Vagina (tissue), 2 donors: ENCODE measurements at regions not wholly inside any gene's neighbourhood (a gene's known extent, or its start where the extent isn't known, plus 50 kb on each side); places are given as distances from the start of the nearest gene placed in this dataset.

ENCODE experiments used
- DNase-seq, 2 donors: peaks; one replicate each; pipeline ENCODE4 v3.0.0-alpha.2; 2017; ENCODE audit errors: extremely low spot score in 2 of 2
- H3K27ac ChIP-seq: fragments of 200-600 bp; sonication (generic); one replicate; pipeline ENCODE4 v1.5.1; 2019
- H3K27me3 ChIP-seq: fragments of 200-600 bp; sonication (generic); one replicate; pipeline ENCODE4 v1.5.1; 2019
- H3K36me3 ChIP-seq, 2 donors: fragments of 200-600 bp; sonication (generic); one replicate each; pipeline ENCODE4 v1.5.1; 2017 to 2019
- H3K4me1 ChIP-seq: fragments of 200-600 bp; sonication (generic); one replicate; pipeline ENCODE4 v1.5.1; 2019
- H3K4me3 ChIP-seq, 2 donors: fragments of 200-600 bp; sonication (generic); 1 replicate in 1 of 2; 2 replicates in 1 of 2; pipeline ENCODE4 v1.5.1; 2016 to 2019
- H3K9me3 ChIP-seq: fragments of 200-600 bp; sonication (generic); one replicate; pipeline ENCODE4 v1.5.1; 2019
- CTCF ChIP-seq, 3 experiments: fragments of 450-650 bp in 2 of 3; fragments of 200-600 bp in 1 of 3; sonication (generic) in 1 of 3; IDR thresholded peaks; one replicate each; pipeline ENCODE4 v1.5.1; 2017 to 2019; ENCODE audit warnings: antibody characterized with exemption in 3 of 3, mild to moderate bottlenecking in 2 of 3, moderate library complexity in 2 of 3
- POLR2A ChIP-seq, 2 donors: fragments of 450-650 bp; IDR thresholded peaks; one replicate each; pipeline ENCODE4 v1.6.1; 2017; ENCODE audit warnings: antibody characterized with exemption in 2 of 2, mild to moderate bottlenecking in 2 of 2, moderate library complexity in 2 of 2
- POLR2AphosphoS5 ChIP-seq, 2 donors: sonication (generic); formaldehyde crosslinking; IDR thresholded peaks; one replicate each; pipeline ENCODE4 v1.9.0; 2017; ENCODE audit warnings: antibody characterized with exemption in 2 of 2, mild to moderate bottlenecking in 2 of 2, low read depth in 1 of 2; ENCODE audit not compliant: insufficient read depth in 1 of 2
- intact Hi-C: fragments of 100-400 bp; cut with DNase I; formaldehyde crosslinking; loops from one replicate; pipeline ENCODE4 v1.15.1; 2023

GRCh38 chr13:84447640-84447978 lies 565.3 kb upstream of the SLITRK1 start:
- DNase-seq: no peak
- no peaks in the 10 kb centered on the region for H3K36me3 ChIP-seq
- no peak overlapping the region for H3K4me3 ChIP-seq
- TF ChIP-seq POLR2AphosphoS5 (IDR thresholded peaks at IDR 0.05; ENCODE audit: insufficient read depth in 1 of 2, low read depth in 1 of 2) (no peak), CTCF (IDR thresholded peaks at IDR 0.05) (no peak), POLR2A (IDR thresholded peaks at IDR 0.05) (no peak)
- H3K27me3 ChIP-seq: no peaks in the 10 kb centered on the region
- no peaks in the 10 kb centered on the region for H3K9me3 ChIP-seq
- H3K27ac ChIP-seq: no peak overlapping the region
- intact Hi-C loops: no loop called here
- H3K4me1 ChIP-seq: no peaks in the 10 kb centered on the region

- intact Hi-C loops: no loop called here
- no peaks in the 10 kb centered on the region for H3K4me1 ChIP-seq
- TF ChIP-seq CTCF (IDR thresholded peaks at IDR 0.05) (no peak), POLR2A (IDR thresholded peaks at IDR 0.05) (no peak)
- DNase-seq: no peak
- H3K9me3 ChIP-seq: no peaks in the 10 kb centered on the region
- no peak overlapping the region for H3K27ac ChIP-seq
- no peak overlapping the region for H3K4me3 ChIP-seq
- H3K36me3 ChIP-seq: no peaks in the 10 kb centered on the region
- no peaks in the 10 kb centered on the region for H3K27me3 ChIP-seq
Measured at GRCh38 chr13:84446972-84447639, 564.8 kb upstream of the SLITRK1 start.

- DNase-seq: no peak
- no peaks in the 10 kb centered on the region for H3K36me3 ChIP-seq
- intact Hi-C loops: no loop called here
- H3K4me3 ChIP-seq: no peak overlapping the region
- H3K27me3 ChIP-seq: no peaks in the 10 kb centered on the region
- H3K9me3 ChIP-seq: no peaks in the 10 kb centered on the region
- TF ChIP-seq CTCF (IDR thresholded peaks at IDR 0.05): no peak
- H3K4me1 ChIP-seq: no peaks in the 10 kb centered on the region
- H3K27ac ChIP-seq: no peak overlapping the region
Measured at GRCh38 chr13:84445776-84446175, 563.5 kb upstream of the SLITRK1 start.

GRCh38 chr13:84443463-84443862 lies 561.2 kb upstream of the SLITRK1 start:
- DNase-seq: no peak
- Histone ChIP-seq H3K27me3 (no peaks in the 10 kb centered on the region), H3K4me3 (no peak overlapping the region), H3K9me3 (no peaks in the 10 kb centered on the region), H3K27ac (no peak overlapping the region), H3K4me1 (no peaks in the 10 kb centered on the region), H3K36me3 (no peaks in the 10 kb centered on the region)
- intact Hi-C loops: no loop called here
- TF ChIP-seq POLR2A (IDR thresholded peaks at IDR 0.05) (no peak), POLR2AphosphoS5 (IDR thresholded peaks at IDR 0.05; ENCODE audit: insufficient read depth in 1 of 2, low read depth in 1 of 2) (no peak), CTCF (IDR thresholded peaks at IDR 0.05) (no peak)

- Histone ChIP-seq H3K4me1 (no peaks in the 10 kb centered on the region), H3K27ac (no peak overlapping the region), H3K9me3 (no peaks in the 10 kb centered on the region), H3K4me3 (no peak overlapping the region), H3K27me3 (no peaks in the 10 kb centered on the region), H3K36me3 (no peaks in the 10 kb centered on the region)
- intact Hi-C loops: no loop called here
- TF ChIP-seq POLR2A (IDR thresholded peaks at IDR 0.05) (no peak), CTCF (IDR thresholded peaks at IDR 0.05) (no peak), POLR2AphosphoS5 (IDR thresholded peaks at IDR 0.05; ENCODE audit: insufficient read depth in 1 of 2, low read depth in 1 of 2) (no peak)
- no peak for DNase-seq
Measured at GRCh38 chr13:84439108-84439507, 556.8 kb upstream of the SLITRK1 start.
